MM.1S (cell line): ENCODE measurements at regions not wholly inside any gene's neighbourhood (a gene's known extent, or its start where the extent isn't known, plus 50 kb on each side); places are given as distances from the start of the nearest gene placed in this dataset.

Source experiments
- DNase-seq: peaks from one replicate; pipeline ENCODE4 v3.0.0-alpha.2; 2015
- H2AFZ ChIP-seq: fragments of 300-600 bp; sonication (generic); 2 replicates; pipeline ENCODE4 v1.6.0; 2016; ENCODE audit warnings: antibody characterized with exemption, low read length
- H3F3A ChIP-seq: fragments of 300-600 bp; sonication (generic); 2 replicates; pipeline ENCODE4 v1.6.1; 2016; ENCODE audit warnings: mild to moderate bottlenecking, antibody characterized with exemption, low read length, moderate library complexity, mixed read lengths; ENCODE audit not compliant: insufficient read depth
- H3K27ac ChIP-seq: fragments of 300-600 bp; sonication (generic); 2 replicates; pipeline ENCODE4 v1.5.1; 2016; ENCODE audit warnings: mild to moderate bottlenecking, low read length
- H3K27me3 ChIP-seq: fragments of 300-600 bp; sonication (generic); replicated peaks from 2 replicates; pipeline ENCODE4 v1.6.0; 2016; ENCODE audit warnings: low read length; ENCODE audit not compliant: insufficient read depth
- H3K36me3 ChIP-seq: fragments of 300-600 bp; sonication (generic); replicated peaks from 2 replicates; pipeline ENCODE4 v1.6.1; 2016; ENCODE audit warnings: mild to moderate bottlenecking, low read length, mixed read lengths; ENCODE audit not compliant: insufficient read depth
- H3K4me1 ChIP-seq: fragments of 300-600 bp; sonication (generic); 2 replicates; pipeline ENCODE4 v1.6.1; 2016; ENCODE audit warnings: low read length, mixed read lengths
- H3K4me2 ChIP-seq: fragments of 300-600 bp; sonication (generic); 2 replicates; pipeline ENCODE4 v1.6.0; 2016; ENCODE audit warnings: low read depth, low read length
- H3K4me3 ChIP-seq: fragments of 300-600 bp; sonication (generic); 2 replicates; pipeline ENCODE4 v1.5.1; 2016; ENCODE audit warnings: low read length, mixed read lengths
- H3K79me2 ChIP-seq: fragments of 300-600 bp; sonication (generic); 2 replicates; pipeline ENCODE4 v1.6.1; 2016; ENCODE audit warnings: mixed run types, low read length, mixed read lengths
- H3K9ac ChIP-seq: fragments of 300-600 bp; sonication (generic); 2 replicates; pipeline ENCODE4 v1.6.1; 2016; ENCODE audit warnings: low read length, mixed read lengths
- H3K9me2 ChIP-seq: fragments of 300-600 bp; sonication (generic); replicated peaks from 2 replicates; pipeline ENCODE4 v1.6.1; 2016; ENCODE audit warnings: mild to moderate bottlenecking, low read length, mixed read lengths; ENCODE audit not compliant: insufficient read depth
- H3K9me3 ChIP-seq: fragments of 300-600 bp; sonication (generic); replicated peaks from 2 replicates; pipeline ENCODE4 v1.6.1; 2016; ENCODE audit warnings: mild to moderate bottlenecking, low read length, mixed read lengths; ENCODE audit not compliant: insufficient read depth
- H4K20me1 ChIP-seq: fragments of 300-600 bp; sonication (generic); 2 replicates; pipeline ENCODE4 v1.6.1; 2016; ENCODE audit warnings: mild to moderate bottlenecking, low read length, moderate library complexity, mixed read lengths; ENCODE audit not compliant: insufficient read depth
- EZH2 ChIP-seq: fragments of 300-600 bp; sonication (generic); optimal IDR thresholded peaks from 2 replicates; pipeline ENCODE3; 2017; ENCODE audit warnings: low read depth, mild to moderate bottlenecking, antibody characterized with exemption, low read length, mixed read lengths
- EZH2phosphoT487 ChIP-seq: fragments of 300-600 bp; sonication (generic); IDR thresholded peaks from 2 replicates; pipeline ENCODE4 v1.6.1; 2018; ENCODE audit warnings: antibody characterized with exemption, low read length
- TF ChIP-seq, protein P1 (sequence below): fragments of 300-600 bp; sonication (generic); IDR thresholded peaks from 2 replicates; pipeline ENCODE4 v1.5.1; 2016; ENCODE audit warnings: antibody characterized with exemption, low read length, mixed read lengths

DNA sequence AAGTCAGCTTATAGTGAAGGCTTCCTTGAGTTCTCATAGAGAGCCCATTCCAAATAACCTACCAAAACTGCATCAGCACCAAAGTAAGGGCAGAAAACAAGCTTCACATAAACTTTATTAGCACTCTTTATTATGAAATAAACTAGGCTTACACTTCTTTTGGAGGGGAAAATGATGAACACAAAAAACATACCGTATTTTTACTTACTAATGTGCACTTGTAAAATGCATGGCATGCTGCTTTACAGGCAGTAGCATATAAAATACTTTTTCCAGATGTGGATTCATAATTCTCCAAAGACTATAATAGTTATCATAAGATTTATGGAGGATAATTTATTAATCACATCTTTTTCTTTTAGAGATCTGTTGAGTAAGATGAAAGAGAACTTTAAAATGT is 133.9 kb downstream of the OSR1 start:
- TF ChIP-seq EZH2phosphoT487: no peak
- no peak for TF ChIP-seq EZH2
- TF ChIP-seq, protein P1, sequence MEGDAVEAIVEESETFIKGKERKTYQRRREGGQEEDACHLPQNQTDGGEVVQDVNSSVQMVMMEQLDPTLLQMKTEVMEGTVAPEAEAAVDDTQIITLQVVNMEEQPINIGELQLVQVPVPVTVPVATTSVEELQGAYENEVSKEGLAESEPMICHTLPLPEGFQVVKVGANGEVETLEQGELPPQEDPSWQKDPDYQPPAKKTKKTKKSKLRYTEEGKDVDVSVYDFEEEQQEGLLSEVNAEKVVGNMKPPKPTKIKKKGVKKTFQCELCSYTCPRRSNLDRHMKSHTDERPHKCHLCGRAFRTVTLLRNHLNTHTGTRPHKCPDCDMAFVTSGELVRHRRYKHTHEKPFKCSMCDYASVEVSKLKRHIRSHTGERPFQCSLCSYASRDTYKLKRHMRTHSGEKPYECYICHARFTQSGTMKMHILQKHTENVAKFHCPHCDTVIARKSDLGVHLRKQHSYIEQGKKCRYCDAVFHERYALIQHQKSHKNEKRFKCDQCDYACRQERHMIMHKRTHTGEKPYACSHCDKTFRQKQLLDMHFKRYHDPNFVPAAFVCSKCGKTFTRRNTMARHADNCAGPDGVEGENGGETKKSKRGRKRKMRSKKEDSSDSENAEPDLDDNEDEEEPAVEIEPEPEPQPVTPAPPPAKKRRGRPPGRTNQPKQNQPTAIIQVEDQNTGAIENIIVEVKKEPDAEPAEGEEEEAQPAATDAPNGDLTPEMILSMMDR: no peak
- no peaks in the 10 kb centered on the region for H3K27me3 ChIP-seq
- DNase-seq: no peak
- H4K20me1 ChIP-seq: no peaks in the 10 kb centered on the region
- no peak overlapping the region for H3K27ac ChIP-seq
- H3K79me2 ChIP-seq: no peaks in the 10 kb centered on the region
- no peak overlapping the region for H3K9ac ChIP-seq
- no peak overlapping the region for H3K4me3 ChIP-seq
- no peaks in the 10 kb centered on the region for H3K4me1 ChIP-seq
- H3K9me3 ChIP-seq: no peaks in the 10 kb centered on the region
- no peak overlapping the region for H3K4me2 ChIP-seq
- H3K36me3 ChIP-seq: no peaks in the 10 kb centered on the region
- no peak overlapping the region for H2AFZ ChIP-seq
- H3F3A ChIP-seq: no peaks in the 10 kb centered on the region
- no peaks in the 10 kb centered on the region for H3K9me2 ChIP-seq

DNA sequence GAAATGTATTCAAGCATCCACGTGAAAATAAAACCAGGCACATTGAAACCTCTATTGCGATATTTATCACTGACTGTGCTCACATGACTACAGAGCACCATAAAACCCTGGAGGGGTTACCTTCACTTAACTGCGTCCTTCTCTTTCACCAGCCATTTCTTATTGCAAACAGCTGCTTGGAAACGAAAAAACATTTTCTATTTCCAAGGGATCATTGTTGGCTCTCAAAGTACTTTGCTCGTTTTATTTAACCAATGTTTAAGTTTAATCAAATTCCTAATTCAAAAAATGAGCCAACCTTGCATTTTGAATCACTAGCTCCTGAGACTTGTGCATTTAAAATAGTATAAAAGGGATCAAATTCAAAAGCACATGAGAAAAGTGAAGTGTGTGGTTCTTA is 134.4 kb downstream of the OSR1 start:
- no peaks in the 10 kb centered on the region for H3K9me2 ChIP-seq
- H3K4me3 ChIP-seq: no peak overlapping the region
- no peak overlapping the region for H3K9ac ChIP-seq
- H3K79me2 ChIP-seq: no peaks in the 10 kb centered on the region
- H3K36me3 ChIP-seq: no peaks in the 10 kb centered on the region
- TF ChIP-seq EZH2 (no peak), EZH2phosphoT487 (no peak)
- TF ChIP-seq, protein P1: no peak
- no peaks in the 10 kb centered on the region for H3K27me3 ChIP-seq
- H2AFZ ChIP-seq: no peak overlapping the region
- no peaks in the 10 kb centered on the region for H3K4me1 ChIP-seq
- H3K27ac ChIP-seq: no peak overlapping the region
- no peaks in the 10 kb centered on the region for H3K9me3 ChIP-seq
- no peak overlapping the region for H3K4me2 ChIP-seq
- H4K20me1 ChIP-seq: no peaks in the 10 kb centered on the region
- H3F3A ChIP-seq: no peaks in the 10 kb centered on the region
- no peak for DNase-seq

DNA sequence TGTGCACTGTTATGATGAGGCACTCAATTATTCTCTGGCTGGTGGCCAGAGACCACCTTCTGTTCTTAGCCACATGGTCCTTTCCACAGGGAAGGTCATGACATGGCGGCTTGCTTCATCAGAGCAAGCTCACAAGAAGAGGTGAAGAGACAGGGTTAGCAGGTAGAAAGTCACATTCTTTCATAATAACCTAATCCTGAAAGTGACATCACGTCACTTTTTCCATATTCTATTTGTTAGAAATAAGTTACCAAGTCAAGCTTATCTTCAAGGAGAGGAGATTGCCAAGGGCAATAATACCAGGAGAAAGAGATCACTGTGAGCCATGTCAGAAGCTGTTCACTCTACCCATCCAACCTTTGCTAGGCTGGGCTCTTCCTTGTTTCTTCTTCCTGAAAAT is 139.4 kb downstream of the OSR1 start:
- no peaks in the 10 kb centered on the region for H3K9me3 ChIP-seq
- no peaks in the 10 kb centered on the region for H3K79me2 ChIP-seq
- H3K27ac ChIP-seq: no peak overlapping the region
- H3K36me3 ChIP-seq: no peaks in the 10 kb centered on the region
- no peaks in the 10 kb centered on the region for H3F3A ChIP-seq
- H2AFZ ChIP-seq: no peak overlapping the region
- H4K20me1 ChIP-seq: no peaks in the 10 kb centered on the region
- TF ChIP-seq EZH2phosphoT487 (no peak), EZH2 (no peak)
- TF ChIP-seq, protein P1: no peak
- H3K27me3 ChIP-seq: no peaks in the 10 kb centered on the region
- no peak overlapping the region for H3K9ac ChIP-seq
- H3K4me3 ChIP-seq: no peak overlapping the region
- no peak for DNase-seq
- H3K4me1 ChIP-seq: no peaks in the 10 kb centered on the region
- H3K9me2 ChIP-seq: no peaks in the 10 kb centered on the region
- no peak overlapping the region for H3K4me2 ChIP-seq
